DOHH2 (cell line): ENCODE measurements at regions not wholly inside any gene's neighbourhood (a gene's known extent, or its start where the extent isn't known, plus 50 kb on each side); places are given as distances from the start of the nearest gene placed in this dataset.

Experiments
- H3F3A ChIP-seq: fragments of 200-600 bp; sonication (generic), shearing (Covaris generic); 2 replicates; pipeline ENCODE4 v1.6.0; 2016; ENCODE audit warnings: antibody characterized with exemption, mild to moderate bottlenecking; ENCODE audit not compliant: control insufficient read depth, insufficient read depth
- H3K27ac ChIP-seq: fragments of 200-600 bp; sonication (generic); 2 replicates; pipeline ENCODE4 v1.5.1; 2014; ENCODE audit warnings: low read depth, mild to moderate bottlenecking, low read length, moderate library complexity
- H3K27me3 ChIP-seq: fragments of 200-600 bp; sonication (generic); 2 replicates; pipeline ENCODE4 v1.6.1; 2014; ENCODE audit warnings: mild to moderate bottlenecking, low read length, mixed read lengths; ENCODE audit not compliant: control insufficient read depth
- H3K36me3 ChIP-seq: fragments of 200-600 bp; sonication (generic); 2 replicates; pipeline ENCODE4 v1.6.1; 2014; ENCODE audit warnings: mild to moderate bottlenecking, low read length, moderate library complexity, mixed read lengths; ENCODE audit not compliant: control insufficient read depth
- H3K4me1 ChIP-seq: fragments of 200-600 bp; sonication (generic); 2 replicates; pipeline ENCODE4 v1.6.1; 2014; ENCODE audit warnings: mild to moderate bottlenecking, low read length, mixed read lengths; ENCODE audit not compliant: control insufficient read depth
- H3K4me2 ChIP-seq: fragments of 200-600 bp; sonication (generic); 2 replicates; pipeline ENCODE4 v1.6.0; 2014; ENCODE audit warnings: mild to moderate bottlenecking, low read length, moderate library complexity
- H3K4me3 ChIP-seq: fragments of 200-600 bp; sonication (generic); 2 replicates; pipeline ENCODE4 v1.5.1; 2014; ENCODE audit warnings: mild to moderate bottlenecking, low read length, mixed read lengths
- H3K79me2 ChIP-seq: fragments of 200-600 bp; sonication (generic); 2 replicates; pipeline ENCODE4 v1.6.1; 2014; ENCODE audit warnings: mild to moderate bottlenecking, low read length, mixed read lengths; ENCODE audit not compliant: control insufficient read depth
- H3K9me2 ChIP-seq: fragments of 200-600 bp; sonication (generic); replicated peaks from 2 replicates; pipeline ENCODE4 v1.6.1; 2014; ENCODE audit warnings: mild to moderate bottlenecking, low read length, mixed read lengths; ENCODE audit not compliant: control insufficient read depth
- H3K9me3 ChIP-seq: fragments of 200-600 bp; sonication (generic); 2 replicates; pipeline ENCODE4 v1.6.1; 2014; ENCODE audit warnings: antibody characterized with exemption, low read length, mixed read lengths; ENCODE audit not compliant: control insufficient read depth, insufficient read depth
- H4K20me1 ChIP-seq: fragments of 200-600 bp; sonication (generic); 2 replicates; pipeline ENCODE4 v1.6.0; 2014; ENCODE audit warnings: low read depth, mild to moderate bottlenecking, antibody characterized with exemption, low read length, moderate library complexity; ENCODE audit not compliant: control insufficient read depth, insufficient read depth
- CTCF ChIP-seq: fragments of 200-600 bp; sonication (generic); IDR thresholded peaks from one replicate; pipeline ENCODE4 v1.5.1; 2014; ENCODE audit warnings: antibody characterized with exemption, mild to moderate bottlenecking, low read depth, low read length; ENCODE audit not compliant: poor library complexity, severe bottlenecking
- EZH2phosphoT487 ChIP-seq: fragments of 200-600 bp; sonication (generic); IDR thresholded peaks from 2 replicates; pipeline ENCODE4 v1.6.1; 2017; ENCODE audit warnings: borderline replicate concordance, mild to moderate bottlenecking, antibody characterized with exemption, low read length, moderate library complexity, mixed read lengths

- H4K20me1 ChIP-seq = no peaks in the 10 kb centered on the region
- H3F3A ChIP-seq = no peaks in the 10 kb centered on the region
- H3K9me2 ChIP-seq = no peaks in the 10 kb centered on the region
- peaks cover 13% of the 10 kb centered on the region; the same call in 1 of the 2 replicates for H3K27me3 ChIP-seq
- TF ChIP-seq EZH2phosphoT487 (no peak), CTCF (no peak)
- no peak overlapping the region for H3K27ac ChIP-seq
- H3K4me3 ChIP-seq = no peak overlapping the region
- no peaks in the 10 kb centered on the region for H3K9me3 ChIP-seq
- no peaks in the 10 kb centered on the region for H3K79me2 ChIP-seq
- no peaks in the 10 kb centered on the region for H3K36me3 ChIP-seq
- no peaks in the 10 kb centered on the region for H3K4me1 ChIP-seq
- H3K4me2 ChIP-seq = no peak overlapping the region
Observed at GRCh38 chr6:111984081-111984480, 69.8 kb upstream of the CCN6 start.

GRCh38 chr6:111984516-111985201 lies 69.2 kb upstream of the CCN6 start:
- no peaks in the 10 kb centered on the region for H3F3A ChIP-seq
- no peaks in the 10 kb centered on the region for H3K79me2 ChIP-seq
- no peak overlapping the region for H3K4me2 ChIP-seq
- H3K4me1 ChIP-seq = peaks cover 2% of the 10 kb centered on the region; the same call in 1 of the 2 replicates
- no peak overlapping the region for H3K27ac ChIP-seq
- H4K20me1 ChIP-seq = no peaks in the 10 kb centered on the region
- TF ChIP-seq CTCF (no peak), EZH2phosphoT487 (no peak)
- H3K9me2 ChIP-seq = no peaks in the 10 kb centered on the region
- H3K27me3 ChIP-seq = peaks cover 13% of the 10 kb centered on the region; the same call in 1 of the 2 replicates
- H3K9me3 ChIP-seq = no peaks in the 10 kb centered on the region
- no peak overlapping the region for H3K4me3 ChIP-seq
- no peaks in the 10 kb centered on the region for H3K36me3 ChIP-seq

- H3K9me3 ChIP-seq = no peaks in the 10 kb centered on the region
- H3K79me2 ChIP-seq = no peaks in the 10 kb centered on the region
- no peaks in the 10 kb centered on the region for H4K20me1 ChIP-seq
- H3K36me3 ChIP-seq = no peaks in the 10 kb centered on the region
- peaks cover 6% of the 10 kb centered on the region; the same call in 1 of the 2 replicates for H3K4me1 ChIP-seq
- TF ChIP-seq EZH2phosphoT487 (no peak), CTCF (no peak)
- H3K4me3 ChIP-seq = no peak overlapping the region
- H3K27ac ChIP-seq = no peak overlapping the region
- no peaks in the 10 kb centered on the region for H3K9me2 ChIP-seq
- no peak overlapping the region for H3K4me2 ChIP-seq
- peaks cover 16% of the 10 kb centered on the region; the same call in 1 of the 2 replicates for H3K27me3 ChIP-seq
- H3F3A ChIP-seq = no peaks in the 10 kb centered on the region
Observed at GRCh38 chr6:111985202-111985731, 68.6 kb upstream of the CCN6 start.
